Gastroesophageal sphincter (tissue), 3 donors: ENCODE measurements at regions not wholly inside any gene's neighbourhood (a gene's known extent, or its start where the extent isn't known, plus 50 kb on each side); places are given as distances from the start of the nearest gene placed in this dataset.

Experiments
- POLR2A ChIP-seq, 2 donors: fragments of 450-650 bp; IDR thresholded peaks; one replicate each; pipeline ENCODE4 v1.6.1; 2017; ENCODE audit warnings: antibody characterized with exemption in 2 of 2, mild to moderate bottlenecking in 2 of 2, moderate library complexity in 1 of 2
- POLR2AphosphoS5 ChIP-seq: sonication (generic); formaldehyde crosslinking; IDR thresholded peaks from one replicate; pipeline ENCODE4 v1.6.1; 2017; ENCODE audit warnings: antibody characterized with exemption
- TF ChIP-seq, protein P1 (sequence below), 4 experiments: fragments of 200-600 bp in 2 of 4; fragments of 450-650 bp in 2 of 4; sonication (generic) in 1 of 4; IDR thresholded peaks; one replicate each; pipeline ENCODE4 v1.5.1; 2017 to 2019; ENCODE audit warnings: antibody characterized with exemption in 4 of 4, mild to moderate bottlenecking in 2 of 4, moderate library complexity in 2 of 4

DNA sequence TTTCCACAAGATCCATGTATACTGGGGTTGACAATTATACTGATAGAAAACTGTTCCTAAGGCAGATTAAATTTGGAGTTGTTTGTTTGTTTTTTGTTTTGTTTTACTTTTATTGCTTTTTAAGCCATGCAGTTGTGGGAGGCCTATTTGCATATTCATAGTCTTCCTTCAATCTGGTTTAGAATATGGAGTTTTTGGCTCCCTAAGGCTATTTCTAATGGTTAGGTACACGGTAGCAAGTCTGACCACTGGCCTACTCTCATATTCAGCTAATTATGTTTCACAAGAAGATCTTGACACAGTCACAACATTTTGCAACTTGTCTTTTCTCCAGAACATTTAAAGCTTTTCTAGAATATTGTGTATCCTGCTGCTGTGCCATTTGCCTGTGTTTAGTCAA is 725.5 kb downstream of the PCDH18 start:
- TF ChIP-seq, protein P1, sequence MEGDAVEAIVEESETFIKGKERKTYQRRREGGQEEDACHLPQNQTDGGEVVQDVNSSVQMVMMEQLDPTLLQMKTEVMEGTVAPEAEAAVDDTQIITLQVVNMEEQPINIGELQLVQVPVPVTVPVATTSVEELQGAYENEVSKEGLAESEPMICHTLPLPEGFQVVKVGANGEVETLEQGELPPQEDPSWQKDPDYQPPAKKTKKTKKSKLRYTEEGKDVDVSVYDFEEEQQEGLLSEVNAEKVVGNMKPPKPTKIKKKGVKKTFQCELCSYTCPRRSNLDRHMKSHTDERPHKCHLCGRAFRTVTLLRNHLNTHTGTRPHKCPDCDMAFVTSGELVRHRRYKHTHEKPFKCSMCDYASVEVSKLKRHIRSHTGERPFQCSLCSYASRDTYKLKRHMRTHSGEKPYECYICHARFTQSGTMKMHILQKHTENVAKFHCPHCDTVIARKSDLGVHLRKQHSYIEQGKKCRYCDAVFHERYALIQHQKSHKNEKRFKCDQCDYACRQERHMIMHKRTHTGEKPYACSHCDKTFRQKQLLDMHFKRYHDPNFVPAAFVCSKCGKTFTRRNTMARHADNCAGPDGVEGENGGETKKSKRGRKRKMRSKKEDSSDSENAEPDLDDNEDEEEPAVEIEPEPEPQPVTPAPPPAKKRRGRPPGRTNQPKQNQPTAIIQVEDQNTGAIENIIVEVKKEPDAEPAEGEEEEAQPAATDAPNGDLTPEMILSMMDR (IDR thresholded peaks at IDR 0.05) = no peak
- no peak for TF ChIP-seq POLR2A (IDR thresholded peaks at IDR 0.05)
- no peak for TF ChIP-seq POLR2AphosphoS5
